Retinal pigment epithelial cell (primary cell): ENCODE measurements at regions not wholly inside any gene's neighbourhood (a gene's known extent, or its start where the extent isn't known, plus 50 kb on each side); places are given as distances from the start of the nearest gene placed in this dataset.
"Not testable (repeated sequence)": the region's sequence is repeated elsewhere in the genome, so short reads cannot be mapped to it uniquely, and the experiment has no call there.

ENCODE experiments used
- DNase-seq: peaks from one replicate; pipeline ENCODE4 v3.0.0-alpha.2; 2010; ENCODE audit warnings: low read depth
- H3K4me3 ChIP-seq: 2 replicates; pipeline ENCODE4 v1.5.1; 2011; ENCODE audit warnings: mild to moderate bottlenecking, low read length, control low read depth, moderate library complexity
- TF ChIP-seq, protein P1 (sequence below): conservative IDR thresholded peaks from 2 replicates; pipeline ENCODE4 v1.5.1; 2011; ENCODE audit warnings: low read depth, low read length, control low read depth, inconsistent platforms

DNA sequence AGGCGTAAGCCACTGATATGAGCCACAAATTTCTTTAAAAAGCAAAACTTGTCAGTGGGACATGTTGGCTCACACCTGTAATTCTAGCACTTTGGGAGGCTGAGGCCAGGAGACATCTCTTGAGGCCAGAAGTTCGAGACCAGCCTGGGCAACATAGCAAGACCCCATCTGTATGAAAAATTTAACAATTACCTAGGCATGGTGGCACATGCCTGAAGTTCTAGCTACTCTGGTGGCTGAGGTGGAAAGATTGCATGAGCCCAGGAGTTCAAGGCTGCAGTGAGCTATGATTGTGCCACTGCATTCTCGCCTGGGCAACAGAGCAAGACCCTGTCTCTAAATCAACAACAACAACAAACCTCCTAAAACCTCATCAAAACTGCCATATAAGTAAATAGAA is 147.6 kb upstream of the BARHL2 start:
- TF ChIP-seq, protein P1, sequence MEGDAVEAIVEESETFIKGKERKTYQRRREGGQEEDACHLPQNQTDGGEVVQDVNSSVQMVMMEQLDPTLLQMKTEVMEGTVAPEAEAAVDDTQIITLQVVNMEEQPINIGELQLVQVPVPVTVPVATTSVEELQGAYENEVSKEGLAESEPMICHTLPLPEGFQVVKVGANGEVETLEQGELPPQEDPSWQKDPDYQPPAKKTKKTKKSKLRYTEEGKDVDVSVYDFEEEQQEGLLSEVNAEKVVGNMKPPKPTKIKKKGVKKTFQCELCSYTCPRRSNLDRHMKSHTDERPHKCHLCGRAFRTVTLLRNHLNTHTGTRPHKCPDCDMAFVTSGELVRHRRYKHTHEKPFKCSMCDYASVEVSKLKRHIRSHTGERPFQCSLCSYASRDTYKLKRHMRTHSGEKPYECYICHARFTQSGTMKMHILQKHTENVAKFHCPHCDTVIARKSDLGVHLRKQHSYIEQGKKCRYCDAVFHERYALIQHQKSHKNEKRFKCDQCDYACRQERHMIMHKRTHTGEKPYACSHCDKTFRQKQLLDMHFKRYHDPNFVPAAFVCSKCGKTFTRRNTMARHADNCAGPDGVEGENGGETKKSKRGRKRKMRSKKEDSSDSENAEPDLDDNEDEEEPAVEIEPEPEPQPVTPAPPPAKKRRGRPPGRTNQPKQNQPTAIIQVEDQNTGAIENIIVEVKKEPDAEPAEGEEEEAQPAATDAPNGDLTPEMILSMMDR = no peak
- no peak overlapping the region for H3K4me3 ChIP-seq
- no peak for DNase-seq

DNA sequence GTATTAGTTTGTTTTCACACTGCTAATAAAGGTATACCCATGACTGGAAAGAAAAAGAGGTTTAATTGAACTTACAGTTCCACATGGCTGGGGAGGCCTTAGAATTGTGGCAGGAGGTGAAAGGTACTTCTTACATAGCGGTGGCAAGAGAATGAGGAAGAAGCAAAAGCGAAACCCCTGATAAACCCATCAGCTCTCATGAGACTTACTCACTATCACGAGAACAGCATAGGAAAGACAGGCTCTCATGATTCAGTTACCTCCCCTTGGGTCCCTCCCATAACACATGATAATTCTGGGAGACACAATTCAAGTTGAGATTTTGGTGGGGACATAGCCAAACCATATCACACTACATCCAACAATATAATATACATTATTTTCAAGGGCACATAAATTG is 145.7 kb upstream of the BARHL2 start:
- H3K4me3 ChIP-seq = no peak overlapping the region
- DNase-seq = no peak
- TF ChIP-seq, protein P1 = no peak

DNA sequence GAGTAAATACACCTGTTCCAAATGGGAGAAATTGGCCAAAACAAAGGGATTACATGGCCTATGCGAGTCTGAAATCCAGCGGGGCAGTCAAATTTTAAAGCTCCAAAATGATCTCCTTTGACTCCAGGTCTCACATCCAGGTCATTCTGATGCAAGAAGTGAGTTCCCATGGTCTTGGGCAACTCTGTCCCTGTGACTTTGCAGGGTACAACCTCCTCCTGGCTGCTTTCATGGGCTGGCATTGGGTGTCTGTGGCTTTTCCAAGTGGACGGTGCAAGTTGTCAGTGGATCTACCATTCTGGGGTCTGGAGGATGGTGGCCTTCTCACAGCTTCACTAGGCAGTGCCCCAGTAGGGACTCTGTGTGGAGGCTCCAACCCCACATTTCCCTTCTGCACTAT is 144.3 kb upstream of the BARHL2 start:
- DNase-seq, H3K4me3 ChIP-seq: not testable (repeated sequence)

DNA sequence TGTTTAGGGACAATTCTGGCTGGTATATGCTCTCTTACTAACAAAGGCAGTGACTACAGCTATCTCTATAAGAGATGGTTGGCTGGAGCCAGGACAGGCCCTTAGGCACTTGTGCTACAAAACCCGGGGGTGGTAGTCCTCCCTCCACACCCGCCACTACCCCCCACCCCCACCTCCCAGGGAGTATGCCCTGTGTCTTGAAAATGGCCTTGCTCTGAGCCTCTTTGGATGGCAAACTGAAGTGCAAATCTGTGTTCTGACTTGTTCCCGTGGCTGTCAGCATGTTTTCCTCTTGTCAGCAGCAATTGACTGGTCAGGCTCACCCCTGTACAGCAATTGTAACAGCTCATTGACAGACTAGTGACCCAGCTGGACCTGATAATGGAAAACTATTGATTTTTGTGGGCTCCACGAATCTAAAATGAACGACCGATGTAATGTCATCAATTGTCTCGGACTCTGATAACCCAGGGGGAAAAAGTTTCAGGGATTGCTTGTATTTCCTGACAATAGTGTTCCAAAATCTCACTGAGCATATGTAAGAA is 139.4 kb upstream of the BARHL2 start:
- no peak overlapping the region for H3K4me3 ChIP-seq
- TF ChIP-seq, protein P1 = no peak
- no peak for DNase-seq

DNA sequence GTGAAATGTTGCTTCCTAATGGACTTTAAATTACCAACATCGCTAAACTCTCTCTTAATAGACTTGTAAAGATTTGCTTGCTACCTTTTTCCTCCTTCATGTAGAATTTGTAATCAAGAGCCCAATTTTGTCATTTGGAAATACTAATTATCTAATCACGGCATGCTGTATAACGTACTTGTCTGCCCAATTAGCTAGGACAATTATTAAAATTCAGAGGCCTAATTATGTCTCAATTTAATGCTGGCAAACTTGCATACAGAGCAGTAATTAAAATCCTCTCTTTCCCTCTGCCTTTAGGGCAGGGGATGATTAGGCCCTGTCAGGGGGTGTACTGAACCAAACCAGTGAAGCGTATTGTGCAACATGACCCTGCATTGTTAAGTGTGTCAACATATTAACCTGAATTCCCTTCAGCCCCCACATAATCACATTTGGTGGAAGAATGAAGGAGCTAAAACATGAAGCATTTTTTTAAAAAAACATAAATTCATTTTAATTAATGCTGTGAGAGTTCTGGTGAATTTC is 137.4 kb upstream of the BARHL2 start:
- no peak overlapping the region for H3K4me3 ChIP-seq
- TF ChIP-seq, protein P1 = no peak
- DNase-seq = no peak

DNA sequence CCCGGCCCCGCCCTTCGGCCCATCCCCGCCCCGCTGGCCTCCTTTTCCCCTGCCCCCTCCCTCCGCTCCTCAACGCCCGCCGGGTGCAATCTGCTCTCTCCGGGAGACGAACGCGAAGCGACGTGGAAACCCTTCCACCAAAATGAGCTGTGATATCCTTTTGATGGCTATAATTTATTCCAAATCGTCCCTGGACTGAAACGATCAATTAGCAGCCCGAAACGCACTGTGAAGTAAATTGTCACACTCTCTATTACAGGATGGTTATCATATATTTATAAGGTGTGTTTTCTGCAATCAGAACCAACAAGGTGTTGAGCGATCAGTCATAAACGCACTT is 134.6 kb upstream of the BARHL2 start:
- no peak for DNase-seq
- TF ChIP-seq, protein P1 = no peak
- peak overlapping the region; percentile 58 for H3K4me3 ChIP-seq

DNA sequence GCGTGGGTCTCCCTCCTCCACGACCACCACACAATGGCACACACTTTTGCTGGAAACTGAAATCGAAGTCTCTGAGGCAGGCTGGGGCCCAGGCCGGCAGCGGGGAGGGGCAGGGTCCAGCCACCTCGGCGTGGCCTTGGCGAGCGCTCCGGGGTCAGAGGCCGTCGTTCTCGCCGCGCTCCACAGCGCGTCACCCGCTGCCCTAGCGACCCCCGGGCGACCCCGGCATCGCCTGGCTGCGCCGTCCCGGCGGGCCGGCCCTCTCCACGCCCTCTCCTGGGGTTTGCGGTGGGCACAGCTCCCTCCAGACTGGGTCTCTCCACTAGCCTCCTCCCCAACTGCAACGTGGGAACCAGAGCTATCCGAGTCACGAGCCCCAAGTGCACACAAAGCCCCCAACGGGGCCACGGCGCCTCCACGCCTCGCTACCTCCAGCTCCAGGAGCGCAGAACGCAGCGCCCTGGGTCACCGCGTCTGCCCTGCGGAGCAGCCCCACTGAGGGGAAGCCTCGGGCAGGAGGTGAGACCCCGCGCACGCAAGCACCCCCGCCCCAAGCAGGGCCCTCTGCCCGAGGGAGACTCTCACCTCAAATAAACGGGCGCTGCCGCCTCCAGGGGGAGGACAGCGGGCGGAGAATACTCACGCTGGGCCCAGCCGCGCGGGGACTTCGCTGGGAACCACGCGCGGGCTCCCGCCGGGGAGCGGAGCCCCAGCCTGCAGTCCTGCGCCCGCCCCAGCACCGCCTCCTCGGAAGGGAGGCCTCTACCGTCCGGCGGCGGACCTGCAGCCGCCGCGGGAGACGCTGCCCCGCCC is 134.0 kb upstream of the BARHL2 start:
- DNase-seq = peak; percentile 15
- H3K4me3 ChIP-seq = peak overlapping the region; percentile 81

More for the DNA sequence above, 134.0 kb upstream of the BARHL2 start:
- TF ChIP-seq, protein P1 = peak; percentile 45
